OCI-LY3 (cell line): ENCODE measurements at regions not wholly inside any gene's neighbourhood (a gene's known extent, or its start where the extent isn't known, plus 50 kb on each side); places are given as distances from the start of the nearest gene placed in this dataset.

Experiments used
- EZH2phosphoT487 ChIP-seq: fragments of 200-600 bp; shearing (Covaris generic); IDR thresholded peaks from 2 replicates; pipeline ENCODE4 v1.6.1; 2018; ENCODE audit warnings: antibody characterized with exemption, mixed run types, low read depth
- TF ChIP-seq, protein P1 (sequence below): fragments of 200-600, 300-600 bp; sonication (generic); IDR thresholded peaks from 2 replicates; pipeline ENCODE4 v1.5.1; 2014; ENCODE audit warnings: antibody characterized with exemption, low read length, low read depth

DNA sequence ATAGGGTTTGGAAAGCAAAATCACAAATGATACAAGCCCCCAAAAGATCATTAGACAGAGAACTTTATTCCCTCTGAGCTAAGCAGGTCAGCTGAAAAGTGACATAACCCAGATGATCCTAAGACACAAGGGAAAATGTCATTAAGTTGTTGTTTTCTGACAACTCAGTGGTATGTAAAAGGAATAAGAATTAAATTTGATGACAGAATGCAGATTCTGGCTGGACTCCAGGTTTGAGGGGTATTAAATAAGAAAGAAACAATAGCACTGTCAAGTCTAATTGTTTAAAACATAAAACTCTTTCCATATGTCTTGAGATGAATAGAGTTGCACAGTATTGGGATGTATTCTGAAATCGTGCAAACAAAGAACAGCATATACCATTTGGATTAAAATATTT, 429.9 kb downstream of the CAAP1 start:
- TF ChIP-seq, protein P1, sequence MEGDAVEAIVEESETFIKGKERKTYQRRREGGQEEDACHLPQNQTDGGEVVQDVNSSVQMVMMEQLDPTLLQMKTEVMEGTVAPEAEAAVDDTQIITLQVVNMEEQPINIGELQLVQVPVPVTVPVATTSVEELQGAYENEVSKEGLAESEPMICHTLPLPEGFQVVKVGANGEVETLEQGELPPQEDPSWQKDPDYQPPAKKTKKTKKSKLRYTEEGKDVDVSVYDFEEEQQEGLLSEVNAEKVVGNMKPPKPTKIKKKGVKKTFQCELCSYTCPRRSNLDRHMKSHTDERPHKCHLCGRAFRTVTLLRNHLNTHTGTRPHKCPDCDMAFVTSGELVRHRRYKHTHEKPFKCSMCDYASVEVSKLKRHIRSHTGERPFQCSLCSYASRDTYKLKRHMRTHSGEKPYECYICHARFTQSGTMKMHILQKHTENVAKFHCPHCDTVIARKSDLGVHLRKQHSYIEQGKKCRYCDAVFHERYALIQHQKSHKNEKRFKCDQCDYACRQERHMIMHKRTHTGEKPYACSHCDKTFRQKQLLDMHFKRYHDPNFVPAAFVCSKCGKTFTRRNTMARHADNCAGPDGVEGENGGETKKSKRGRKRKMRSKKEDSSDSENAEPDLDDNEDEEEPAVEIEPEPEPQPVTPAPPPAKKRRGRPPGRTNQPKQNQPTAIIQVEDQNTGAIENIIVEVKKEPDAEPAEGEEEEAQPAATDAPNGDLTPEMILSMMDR: no peak
- TF ChIP-seq EZH2phosphoT487: no peak
